HepG2 (cell line): ENCODE measurements at regions not wholly inside any gene's neighbourhood (a gene's known extent, or its start where the extent isn't known, plus 50 kb on each side); places are given as distances from the start of the nearest gene placed in this dataset.

ENCODE experiments used
- EHMT2 ChIP-seq: fragments of 200-600 bp; sonication (generic); IDR thresholded peaks from 2 replicates; pipeline ENCODE4 v1.7.0; 2017; ENCODE audit warnings: antibody characterized with exemption, low read depth, low read length, borderline replicate concordance
- ELF1 ChIP-seq: sonication (generic); formaldehyde crosslinking; IDR thresholded peaks from 2 replicates; pipeline ENCODE4 v1.4.0; 2020; ENCODE audit warnings: missing genetic modification reagents
- POLR2AphosphoS5 ChIP-seq: IDR thresholded peaks from 2 replicates; pipeline ENCODE4 v1.6.1; 2012; ENCODE audit warnings: low read depth, low read length
- SMYD3 ChIP-seq: sonication (generic); formaldehyde crosslinking; IDR thresholded peaks from 2 replicates; pipeline ENCODE4 v1.8.1; 2023; ENCODE audit warnings: mild to moderate bottlenecking, missing genetic modification reagents
- TGIF2 ChIP-seq: IDR thresholded peaks from 2 replicates; pipeline ENCODE4 v1.6.1; 2016; ENCODE audit warnings: control low read depth, missing compliant biosample characterization
- ZNF207 ChIP-seq: fragments of 450-650 bp; IDR thresholded peaks from 2 replicates; pipeline ENCODE4 v1.6.1; 2016; ENCODE audit warnings: antibody characterized with exemption, borderline replicate concordance
- ZNF235 ChIP-seq: sonication (generic); formaldehyde crosslinking; IDR thresholded peaks from 2 replicates; pipeline ENCODE4 v1.8.1; 2023; ENCODE audit warnings: mild to moderate bottlenecking, missing genetic modification reagents, borderline replicate concordance
- ZNF788 ChIP-seq: sonication (generic); formaldehyde crosslinking; IDR thresholded peaks from 2 replicates; pipeline ENCODE4 v1.5.0; 2020; ENCODE audit warnings: mild to moderate bottlenecking, missing genetic modification reagents, borderline replicate concordance
- ZSCAN30 ChIP-seq: sonication (generic); formaldehyde crosslinking; IDR thresholded peaks from 2 replicates; pipeline ENCODE4 v1.5.0; 2020; ENCODE audit warnings: mild to moderate bottlenecking, missing genetic modification reagents
- TF ChIP-seq, protein P1 (sequence below): sonication (generic); formaldehyde crosslinking; IDR thresholded peaks from 2 replicates; pipeline ENCODE4 v1.4.0; 2020; ENCODE audit warnings: missing genetic modification reagents
- TF ChIP-seq, protein P2 (sequence below): sonication (generic); formaldehyde crosslinking; IDR thresholded peaks from 2 replicates; pipeline ENCODE4 v1.5.0; 2020; ENCODE audit warnings: mild to moderate bottlenecking, missing genetic modification reagents, moderate library complexity
- TF ChIP-seq, protein P3 (sequence below): sonication (generic); formaldehyde crosslinking; IDR thresholded peaks from 2 replicates; pipeline ENCODE4 v1.8.0; 2022; ENCODE audit warnings: mild to moderate bottlenecking, missing genetic modification reagents, borderline replicate concordance
- TF ChIP-seq, protein P4 (sequence below): sonication (generic); formaldehyde crosslinking; IDR thresholded peaks from 2 replicates; pipeline ENCODE4 v1.4.0; 2020; ENCODE audit warnings: missing genetic modification reagents, borderline replicate concordance

GRCh38 chr3:30286007-30286669 lies 320.3 kb upstream of the TGFBR2 start:
- TF ChIP-seq TGIF2 (CRISPR knock-in tag) (no peak), POLR2AphosphoS5 (no peak), ELF1 (CRISPR knock-in tag) (no peak), SMYD3 (CRISPR knock-in tag) (no peak), ZNF207 (no peak), ZSCAN30 (CRISPR knock-in tag) (no peak), ZNF235 (no peak), EHMT2 (no peak), ZNF788 (CRISPR knock-in tag) (no peak)
- TF ChIP-seq, protein P1, sequence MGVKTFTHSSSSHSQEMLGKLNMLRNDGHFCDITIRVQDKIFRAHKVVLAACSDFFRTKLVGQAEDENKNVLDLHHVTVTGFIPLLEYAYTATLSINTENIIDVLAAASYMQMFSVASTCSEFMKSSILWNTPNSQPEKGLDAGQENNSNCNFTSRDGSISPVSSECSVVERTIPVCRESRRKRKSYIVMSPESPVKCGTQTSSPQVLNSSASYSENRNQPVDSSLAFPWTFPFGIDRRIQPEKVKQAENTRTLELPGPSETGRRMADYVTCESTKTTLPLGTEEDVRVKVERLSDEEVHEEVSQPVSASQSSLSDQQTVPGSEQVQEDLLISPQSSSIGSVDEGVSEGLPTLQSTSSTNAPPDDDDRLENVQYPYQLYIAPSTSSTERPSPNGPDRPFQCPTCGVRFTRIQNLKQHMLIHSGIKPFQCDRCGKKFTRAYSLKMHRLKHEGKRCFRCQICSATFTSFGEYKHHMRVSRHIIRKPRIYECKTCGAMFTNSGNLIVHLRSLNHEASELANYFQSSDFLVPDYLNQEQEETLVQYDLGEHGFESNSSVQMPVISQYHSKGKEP (CRISPR knock-in tag) = no peak
- TF ChIP-seq, protein P2, sequence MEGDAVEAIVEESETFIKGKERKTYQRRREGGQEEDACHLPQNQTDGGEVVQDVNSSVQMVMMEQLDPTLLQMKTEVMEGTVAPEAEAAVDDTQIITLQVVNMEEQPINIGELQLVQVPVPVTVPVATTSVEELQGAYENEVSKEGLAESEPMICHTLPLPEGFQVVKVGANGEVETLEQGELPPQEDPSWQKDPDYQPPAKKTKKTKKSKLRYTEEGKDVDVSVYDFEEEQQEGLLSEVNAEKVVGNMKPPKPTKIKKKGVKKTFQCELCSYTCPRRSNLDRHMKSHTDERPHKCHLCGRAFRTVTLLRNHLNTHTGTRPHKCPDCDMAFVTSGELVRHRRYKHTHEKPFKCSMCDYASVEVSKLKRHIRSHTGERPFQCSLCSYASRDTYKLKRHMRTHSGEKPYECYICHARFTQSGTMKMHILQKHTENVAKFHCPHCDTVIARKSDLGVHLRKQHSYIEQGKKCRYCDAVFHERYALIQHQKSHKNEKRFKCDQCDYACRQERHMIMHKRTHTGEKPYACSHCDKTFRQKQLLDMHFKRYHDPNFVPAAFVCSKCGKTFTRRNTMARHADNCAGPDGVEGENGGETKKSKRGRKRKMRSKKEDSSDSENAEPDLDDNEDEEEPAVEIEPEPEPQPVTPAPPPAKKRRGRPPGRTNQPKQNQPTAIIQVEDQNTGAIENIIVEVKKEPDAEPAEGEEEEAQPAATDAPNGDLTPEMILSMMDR (CRISPR knock-in tag) = no peak
- TF ChIP-seq, protein P3, sequence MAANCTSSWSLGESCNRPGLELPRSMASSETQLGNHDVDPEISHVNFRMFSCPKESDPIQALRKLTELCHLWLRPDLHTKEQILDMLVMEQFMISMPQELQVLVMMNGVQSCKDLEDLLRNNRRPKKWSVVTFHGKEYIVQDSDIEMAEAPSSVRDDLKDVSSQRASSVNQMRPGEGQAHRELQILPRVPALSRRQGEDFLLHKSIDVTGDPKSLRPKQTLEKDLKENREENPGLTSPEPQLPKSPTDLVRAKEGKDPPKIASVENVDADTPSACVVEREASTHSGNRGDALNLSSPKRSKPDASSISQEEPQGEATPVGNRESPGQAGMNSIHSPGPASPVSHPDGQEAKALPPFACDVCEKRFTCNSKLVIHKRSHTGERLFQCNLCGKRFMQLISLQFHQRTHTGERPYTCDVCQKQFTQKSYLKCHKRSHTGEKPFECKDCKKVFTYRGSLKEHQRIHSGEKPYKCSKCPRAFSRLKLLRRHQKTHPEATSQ (CRISPR knock-in tag) = no peak
- TF ChIP-seq, protein P4, sequence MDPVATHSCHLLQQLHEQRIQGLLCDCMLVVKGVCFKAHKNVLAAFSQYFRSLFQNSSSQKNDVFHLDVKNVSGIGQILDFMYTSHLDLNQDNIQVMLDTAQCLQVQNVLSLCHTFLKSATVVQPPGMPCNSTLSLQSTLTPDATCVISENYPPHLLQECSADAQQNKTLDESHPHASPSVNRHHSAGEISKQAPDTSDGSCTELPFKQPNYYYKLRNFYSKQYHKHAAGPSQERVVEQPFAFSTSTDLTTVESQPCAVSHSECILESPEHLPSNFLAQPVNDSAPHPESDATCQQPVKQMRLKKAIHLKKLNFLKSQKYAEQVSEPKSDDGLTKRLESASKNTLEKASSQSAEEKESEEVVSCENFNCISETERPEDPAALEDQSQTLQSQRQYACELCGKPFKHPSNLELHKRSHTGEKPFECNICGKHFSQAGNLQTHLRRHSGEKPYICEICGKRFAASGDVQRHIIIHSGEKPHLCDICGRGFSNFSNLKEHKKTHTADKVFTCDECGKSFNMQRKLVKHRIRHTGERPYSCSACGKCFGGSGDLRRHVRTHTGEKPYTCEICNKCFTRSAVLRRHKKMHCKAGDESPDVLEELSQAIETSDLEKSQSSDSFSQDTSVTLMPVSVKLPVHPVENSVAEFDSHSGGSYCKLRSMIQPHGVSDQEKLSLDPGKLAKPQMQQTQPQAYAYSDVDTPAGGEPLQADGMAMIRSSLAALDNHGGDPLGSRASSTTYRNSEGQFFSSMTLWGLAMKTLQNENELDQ (CRISPR knock-in tag) = no peak
